PC-3 (cell line): ENCODE measurements at regions not wholly inside any gene's neighbourhood (a gene's known extent, or its start where the extent isn't known, plus 50 kb on each side); places are given as distances from the start of the nearest gene placed in this dataset.
"Not testable (repeated sequence)": the region's sequence is repeated elsewhere in the genome, so short reads cannot be mapped to it uniquely, and the experiment has no call there.

Source experiments
- ATAC-seq: fragments of 200-7000 bp; cut with Tn5 transposase; 2 replicates; pipeline ENCODE4 v1.9.1; 2020; ENCODE audit warnings: mild to moderate bottlenecking, moderate library complexity
- BruUV-seq: library from RNA; stranded (reverse); fragments of 400-500 nt; replicated peaks from 2 replicates; lab custom pipeline; 2021; lab: Mats Ljungman, UMichigan
- CTCF ChIA-PET: fragments of 300-600 bp; sonication (Branson Sonifier 250); formaldehyde crosslinking; loops from one replicate; lab custom pipeline; 2022; ENCODE audit warnings: antibody characterized with exemption; lab: Charles Lee
- POLR2A ChIA-PET: fragments of 300-600 bp; sonication (Branson Sonifier 250); formaldehyde crosslinking; loops from one replicate; lab custom pipeline; 2022; ENCODE audit warnings: antibody characterized with exemption; ENCODE audit not compliant: unreplicated experiment; lab: Charles Lee
- DNase-seq: peaks from one replicate; pipeline ENCODE4 v3.0.0-alpha.2; 2015
- H2AFZ ChIP-seq: fragments of 300-600 bp; sonication (generic); 2 replicates; pipeline ENCODE4 v1.6.0; 2016; ENCODE audit warnings: antibody characterized with exemption, low read length
- H3F3A ChIP-seq: fragments of 300-600 bp; sonication (generic); one replicate; pipeline ENCODE4 v1.6.0; 2017; ENCODE audit warnings: antibody characterized with exemption, low read length, control low read depth, mild to moderate bottlenecking; ENCODE audit not compliant: unreplicated experiment
- H3K27ac ChIP-seq: fragments of 300-600 bp; sonication (generic); 2 replicates; pipeline ENCODE4 v1.5.1; 2016; ENCODE audit warnings: mild to moderate bottlenecking, low read length
- H3K27me3 ChIP-seq: fragments of 300-600 bp; sonication (generic); 2 replicates; pipeline ENCODE4 v1.6.1; 2016; ENCODE audit warnings: low read length, mixed read lengths
- H3K36me3 ChIP-seq: fragments of 300-600 bp; sonication (generic); 2 replicates; pipeline ENCODE4 v1.6.1; 2016; ENCODE audit warnings: low read depth, mixed run types, low read length, mixed read lengths
- H3K4me1 ChIP-seq: fragments of 300-600 bp; sonication (generic); 2 replicates; pipeline ENCODE4 v1.5.1; 2016; ENCODE audit warnings: low read length; ENCODE audit not compliant: insufficient read depth
- H3K4me2 ChIP-seq: fragments of 300-600 bp; sonication (generic); 2 replicates; pipeline ENCODE4 v1.6.0; 2016; ENCODE audit warnings: low read length
- H3K4me3 ChIP-seq: fragments of 300-600 bp; sonication (generic); 2 replicates; pipeline ENCODE4 v1.5.1; 2016; ENCODE audit warnings: mild to moderate bottlenecking, low read length, mixed read lengths
- H3K79me2 ChIP-seq: fragments of 300-600 bp; sonication (generic); 2 replicates; pipeline ENCODE4 v1.6.1; 2017; ENCODE audit warnings: low read length, mixed read lengths
- H3K9ac ChIP-seq: fragments of 300-600 bp; sonication (generic); 2 replicates; pipeline ENCODE4 v1.6.0; 2016; ENCODE audit warnings: mild to moderate bottlenecking, low read length
- H3K9me2 ChIP-seq: fragments of 300-600 bp; sonication (generic); replicated peaks from 2 replicates; pipeline ENCODE4 v1.6.1; 2016; ENCODE audit warnings: mixed run types, low read length, mixed read lengths
- H3K9me3 ChIP-seq: fragments of 300-600 bp; sonication (generic); 2 replicates; pipeline ENCODE4 v1.6.1; 2016; ENCODE audit warnings: low read length, mixed read lengths
- H4K20me1 ChIP-seq: fragments of 300-600 bp; sonication (generic); 2 replicates; pipeline ENCODE4 v1.6.1; 2016; ENCODE audit warnings: low read length, mixed read lengths
- CTCF ChIP-seq: fragments of 300-600 bp; sonication (generic); conservative IDR thresholded peaks from 2 replicates; pipeline ENCODE4 v1.5.1; 2017; ENCODE audit warnings: antibody characterized with exemption, low read depth, mild to moderate bottlenecking, low read length
- EZH2 ChIP-seq: fragments of 300-600 bp; sonication (generic); IDR thresholded peaks from one replicate; pipeline ENCODE4 v1.6.1; 2017; ENCODE audit warnings: antibody characterized with exemption, mild to moderate bottlenecking, low read length; ENCODE audit not compliant: unreplicated experiment
- EZH2phosphoT487 ChIP-seq: fragments of 300-600 bp; sonication (generic); IDR thresholded peaks from 2 replicates; pipeline ENCODE4 v1.6.1; 2018; ENCODE audit warnings: mild to moderate bottlenecking, antibody characterized with exemption, low read length, borderline replicate concordance
- intact Hi-C: fragments of 100-400 bp; cut with micrococcal nuclease; formaldehyde crosslinking; loops from 2 replicates; pipeline ENCODE4 v1.9.0; 2023

- POLR2A ChIA-PET, DNase-seq, BruUV-seq, H3K27ac ChIP-seq, CTCF ChIA-PET, H3K79me2 ChIP-seq, H3F3A ChIP-seq, ATAC-seq, H3K4me3 ChIP-seq, H2AFZ ChIP-seq, H3K9ac ChIP-seq, H3K9me3 ChIP-seq, H3K27me3 ChIP-seq, intact Hi-C loops, H3K4me2 ChIP-seq, H4K20me1 ChIP-seq, H3K36me3 ChIP-seq, H3K9me2 ChIP-seq: not testable (repeated sequence)
- peaks cover 18% of the 10 kb centered on the region for H3K4me1 ChIP-seq
Observed at GRCh38 chr2:181803903-181804799, 87.4 kb upstream of the ITPRID2 start.

- H2AFZ ChIP-seq = peak overlapping the region; percentile 43
- peaks cover 22% of the 10 kb centered on the region for H3K4me1 ChIP-seq
- H3K36me3 ChIP-seq = no peaks in the 10 kb centered on the region
- H4K20me1 ChIP-seq = no peaks in the 10 kb centered on the region
- intact Hi-C loops = no loop called here
- H3K4me3 ChIP-seq = no peak overlapping the region
- no peak overlapping the region for H3K27ac ChIP-seq
- ATAC-seq = no peak; the same call in 1 of the 2 replicates
- H3K27me3 ChIP-seq = no peaks in the 10 kb centered on the region
- no peaks in the 10 kb centered on the region for H3K79me2 ChIP-seq
- no peak for TF ChIP-seq EZH2phosphoT487
- no peak for TF ChIP-seq EZH2
- TF ChIP-seq CTCF = no peak
- H3K9me3 ChIP-seq = no peaks in the 10 kb centered on the region
- ChIA-PET CTCF (no interaction called here), POLR2A (interaction anchor here (0.5 kb wide), 1 partner anchor 16 kb away, joined by 5 read pairs; no protein-coding TSS in a partner anchor)
- no peak overlapping the region for H3K4me2 ChIP-seq
- H3F3A ChIP-seq = no peaks in the 10 kb centered on the region
- H3K9ac ChIP-seq = no peak overlapping the region
- DNase-seq = no peak
- H3K9me2 ChIP-seq = no peaks in the 10 kb centered on the region
- BruUV-seq = no TSS peak
Observed at GRCh38 chr2:181805228-181806038, 86.1 kb upstream of the ITPRID2 start.

GRCh38 chr2:181806039-181806392 lies 85.5 kb upstream of the ITPRID2 start:
- Histone ChIP-seq H3K4me2 (no peak overlapping the region), H3K79me2 (no peaks in the 10 kb centered on the region), H3K36me3 (no peaks in the 10 kb centered on the region), H3K4me3 (no peak overlapping the region), H3K27ac (no peak overlapping the region), H3K9me2 (no peaks in the 10 kb centered on the region), H3K9ac (no peak overlapping the region), H2AFZ (peak overlapping the region; percentile 43), H3K4me1 (peaks cover 26% of the 10 kb centered on the region), H3K27me3 (no peaks in the 10 kb centered on the region), H4K20me1 (no peaks in the 10 kb centered on the region), H3K9me3 (no peaks in the 10 kb centered on the region), H3F3A (no peaks in the 10 kb centered on the region)
- no peak for ATAC-seq
- CTCF ChIA-PET = no interaction called here
- TF ChIP-seq EZH2 = no peak
- no peak for TF ChIP-seq EZH2phosphoT487
- TF ChIP-seq CTCF = no peak
- no TSS peak for BruUV-seq
- POLR2A ChIA-PET = interaction anchor here (0.5 kb wide), 1 partner anchor 17 kb away, joined by 5 read pairs; no protein-coding TSS in a partner anchor
- no peak for DNase-seq
- intact Hi-C loops = no loop called here
